AG10803 (cell line): ENCODE measurements at regions not wholly inside any gene's neighbourhood (a gene's known extent, or its start where the extent isn't known, plus 50 kb on each side); places are given as distances from the start of the nearest gene placed in this dataset.

Source experiments
- DNase-seq: peaks from one replicate; pipeline ENCODE4 v3.0.0; 2010; ENCODE audit warnings: low read depth
- H3K4me3 ChIP-seq: 2 replicates; pipeline ENCODE4 v1.5.1; 2011; ENCODE audit warnings: mild to moderate bottlenecking, low read length, control low read depth
- CTCF ChIP-seq: conservative IDR thresholded peaks from 2 replicates; pipeline ENCODE4 v1.5.1; 2011; ENCODE audit warnings: mild to moderate bottlenecking, low read length, control low read depth, inconsistent platforms

- no peak for TF ChIP-seq CTCF
- H3K4me3 ChIP-seq = no peak overlapping the region
- DNase-seq = no peak
These were observed 94.2 kb upstream of the CTNND2 start for GRCh38 chr5:11998397-11998796.

GRCh38 chr5:11997942-11998341, 93.7 kb upstream of the CTNND2 start:
- no peak for DNase-seq

GRCh38 chr5:11992518-11992917, 88.3 kb upstream of the CTNND2 start:
- no peak for TF ChIP-seq CTCF
- H3K4me3 ChIP-seq = no peak overlapping the region
- DNase-seq = no peak

More at GRCh38 chr5:11997942-11998341, 93.7 kb upstream of the CTNND2 start:
- no peak for TF ChIP-seq CTCF
- H3K4me3 ChIP-seq = no peak overlapping the region

- no peak for DNase-seq
- no peak overlapping the region for H3K4me3 ChIP-seq
- TF ChIP-seq CTCF = no peak
These were observed 81.7 kb upstream of the CTNND2 start for GRCh38 chr5:11985993-11986392.

GRCh38 chr5:11984196-11984595, 80.0 kb upstream of the CTNND2 start:
- DNase-seq = no peak

GRCh38 chr5:11981986-11982385, 77.7 kb upstream of the CTNND2 start:
- no peak for TF ChIP-seq CTCF
- no peak overlapping the region for H3K4me3 ChIP-seq
- DNase-seq = no peak

More at GRCh38 chr5:11984196-11984595, 80.0 kb upstream of the CTNND2 start:
- no peak overlapping the region for H3K4me3 ChIP-seq
- no peak for TF ChIP-seq CTCF

GRCh38 chr5:11977904-11978303, 73.7 kb upstream of the CTNND2 start:
- TF ChIP-seq CTCF = no peak
- no peak overlapping the region for H3K4me3 ChIP-seq
- no peak for DNase-seq
